HG03439 (cell line): ENCODE measurements at regions not wholly inside any gene's neighbourhood (a gene's known extent, or its start where the extent isn't known, plus 50 kb on each side); places are given as distances from the start of the nearest gene placed in this dataset.

Experiments used
- ATAC-seq: cut with Tn5 transposase; IDR thresholded peaks from one replicate; pipeline ENCODE4 v1.9.1; 2021; ENCODE audit warnings: mild to moderate bottlenecking, moderate library complexity; ENCODE audit not compliant: unreplicated experiment

DNA sequence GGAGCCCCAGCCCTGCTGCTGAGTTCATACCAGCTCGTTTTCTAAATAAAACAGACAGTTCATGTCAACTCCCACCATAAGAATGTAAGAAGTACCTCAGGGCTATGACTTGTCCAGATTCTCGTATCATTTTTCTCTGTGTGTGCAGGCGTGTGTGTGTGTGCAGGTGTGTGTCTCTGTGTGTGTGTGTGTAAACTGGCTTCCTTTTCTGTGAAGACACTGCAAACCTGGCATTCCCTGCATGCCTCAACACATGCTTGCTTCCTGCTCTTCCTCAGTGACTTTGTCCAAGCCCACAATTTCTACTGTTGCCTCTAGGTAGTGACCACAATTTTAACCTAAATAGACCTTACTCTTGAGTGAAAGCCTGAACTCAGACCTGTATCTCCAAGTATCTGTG is 879.0 kb downstream of the SLC4A3 start:
- ATAC-seq = no peak

DNA sequence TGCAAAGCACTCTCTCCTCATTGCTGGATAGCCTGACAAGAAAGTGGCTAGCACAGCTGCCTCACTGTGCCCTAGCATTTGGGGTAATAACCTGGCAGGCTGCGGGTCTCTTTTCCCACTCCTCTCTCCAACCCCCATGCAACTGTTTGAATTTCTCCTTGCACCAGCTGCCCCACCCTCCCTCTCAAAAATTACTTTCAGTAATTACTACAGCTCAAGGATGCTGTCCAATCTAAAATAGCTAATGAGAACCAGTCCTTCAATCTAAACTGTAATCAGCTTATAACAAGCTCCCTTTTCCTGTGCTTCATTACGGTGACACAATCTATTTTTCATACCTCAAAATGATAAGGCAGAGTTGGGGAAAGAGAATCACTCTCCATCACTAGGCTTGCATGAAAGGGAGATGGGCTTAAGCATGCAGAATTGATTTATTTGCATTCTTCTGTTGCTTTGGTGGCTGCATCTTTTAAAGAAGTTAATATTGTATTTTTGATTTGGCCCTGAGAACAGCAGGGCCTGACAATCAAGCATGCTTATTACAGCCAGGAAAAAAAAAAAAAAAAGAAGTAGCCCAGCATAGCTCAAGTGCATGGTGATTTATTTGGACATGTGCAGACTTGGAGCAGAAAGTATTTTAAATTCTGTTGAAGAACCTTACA is 881.8 kb downstream of the SLC4A3 start:
- no peak for ATAC-seq

DNA sequence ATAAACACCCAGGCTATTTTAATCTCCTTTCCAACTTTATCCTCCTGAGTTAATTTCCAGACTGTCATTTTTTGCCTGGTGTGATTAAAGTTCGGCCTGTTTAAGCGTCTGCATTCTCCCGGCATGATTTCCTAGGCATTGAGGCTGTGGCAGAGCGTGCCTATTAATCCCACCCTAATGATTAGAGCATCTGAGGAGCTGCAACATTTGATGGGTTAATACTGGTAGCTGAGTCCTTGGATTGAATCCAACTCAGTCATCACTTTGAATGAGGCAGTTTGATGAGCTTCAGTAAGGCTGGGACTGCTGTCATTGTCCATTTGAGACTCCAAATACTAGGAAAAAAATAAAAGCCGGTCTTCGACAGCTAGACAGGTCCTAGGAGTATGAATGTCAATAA is 882.5 kb downstream of the SLC4A3 start:
- no peak for ATAC-seq

DNA sequence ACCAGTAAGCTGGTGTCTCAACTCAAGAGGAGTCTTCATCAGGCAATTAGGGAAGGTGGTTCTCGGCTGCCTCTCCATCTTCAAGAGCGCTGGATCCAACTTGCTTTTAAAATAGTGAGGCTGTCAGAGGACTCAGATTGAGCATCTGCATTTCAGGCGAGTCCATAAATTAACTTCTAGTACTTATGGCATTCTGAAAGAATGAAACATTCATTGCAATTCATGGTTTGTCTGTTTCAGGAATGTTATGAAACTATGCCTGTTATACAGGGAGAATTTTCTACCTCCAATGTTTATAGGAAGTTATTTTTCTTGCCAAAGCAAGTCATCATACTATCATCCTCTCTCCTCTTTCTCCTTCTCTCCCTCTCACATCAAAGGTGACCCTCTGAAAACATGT is 883.2 kb downstream of the SLC4A3 start:
- no peak for ATAC-seq

DNA sequence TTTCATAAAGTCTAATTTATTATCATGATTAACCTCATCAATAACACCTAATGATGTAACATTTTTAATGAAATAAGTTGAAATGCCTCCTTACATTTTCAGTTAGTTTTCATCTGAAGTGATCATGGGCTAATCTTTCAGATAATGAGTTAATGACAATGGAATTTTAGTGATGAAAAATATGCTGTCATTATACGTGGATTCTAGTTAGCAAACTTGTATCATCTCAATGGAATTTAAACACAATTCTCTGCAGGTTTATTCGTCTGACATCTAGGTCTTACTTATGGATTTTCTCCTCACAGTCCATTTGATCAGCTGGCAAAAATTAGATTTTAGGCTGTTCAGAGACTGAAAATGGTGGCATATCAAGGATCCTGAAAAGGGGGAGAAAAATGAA is 885.0 kb downstream of the SLC4A3 start:
- ATAC-seq = no peak

DNA sequence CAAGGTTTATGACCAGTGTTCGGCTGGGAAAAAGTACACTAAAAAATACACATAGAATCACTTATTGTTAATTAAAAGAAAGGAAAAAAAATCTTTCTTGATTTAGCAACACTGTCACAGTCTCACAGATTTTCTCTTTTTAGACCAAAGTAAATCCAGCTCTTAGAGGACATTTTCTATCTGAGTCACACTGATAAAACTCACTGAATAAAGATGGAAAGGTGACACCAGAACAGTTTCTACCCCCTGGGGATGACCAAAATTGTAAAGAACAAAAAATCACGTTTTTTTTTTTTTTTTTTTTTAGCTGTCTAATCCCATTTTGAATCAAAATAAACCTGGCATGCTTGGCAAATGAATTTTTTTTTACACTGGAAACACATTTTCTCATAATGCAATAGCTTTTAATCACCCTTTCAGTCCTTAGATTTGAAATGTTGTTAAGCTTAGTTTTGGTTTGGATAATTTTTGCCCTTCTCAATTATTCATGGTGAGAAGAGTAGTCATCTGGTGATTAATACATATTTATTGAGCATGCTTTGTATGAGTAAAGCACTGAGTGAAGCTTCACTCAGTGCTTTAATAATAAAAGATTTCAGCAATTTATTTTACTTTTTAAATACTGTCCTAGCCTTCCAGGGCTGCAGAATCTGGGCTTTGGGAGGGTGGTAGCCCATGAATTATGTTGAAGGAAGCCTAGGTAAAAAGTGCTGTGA is 886.3 kb downstream of the SLC4A3 start:
- ATAC-seq = no peak

DNA sequence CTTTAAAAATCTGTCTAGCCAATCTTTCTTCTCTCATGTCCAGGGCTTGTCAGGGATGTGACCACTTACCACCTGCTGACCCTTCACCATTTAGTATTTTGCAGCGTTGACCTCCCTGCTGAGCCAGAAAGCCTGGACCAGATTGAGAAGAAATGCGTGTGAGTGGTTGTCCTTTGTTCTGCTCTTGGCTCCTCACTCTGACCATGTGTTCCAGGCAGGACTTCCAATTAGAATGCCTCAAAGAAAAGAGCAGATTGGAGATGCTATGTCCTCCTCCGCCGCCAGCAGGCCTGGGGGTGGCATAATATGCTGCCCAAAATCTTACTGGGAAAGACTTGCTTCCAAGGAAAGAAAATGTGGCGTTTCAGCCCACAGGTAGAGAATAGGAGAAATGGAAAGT is 894.1 kb downstream of the SLC4A3 start:
- no peak for ATAC-seq

DNA sequence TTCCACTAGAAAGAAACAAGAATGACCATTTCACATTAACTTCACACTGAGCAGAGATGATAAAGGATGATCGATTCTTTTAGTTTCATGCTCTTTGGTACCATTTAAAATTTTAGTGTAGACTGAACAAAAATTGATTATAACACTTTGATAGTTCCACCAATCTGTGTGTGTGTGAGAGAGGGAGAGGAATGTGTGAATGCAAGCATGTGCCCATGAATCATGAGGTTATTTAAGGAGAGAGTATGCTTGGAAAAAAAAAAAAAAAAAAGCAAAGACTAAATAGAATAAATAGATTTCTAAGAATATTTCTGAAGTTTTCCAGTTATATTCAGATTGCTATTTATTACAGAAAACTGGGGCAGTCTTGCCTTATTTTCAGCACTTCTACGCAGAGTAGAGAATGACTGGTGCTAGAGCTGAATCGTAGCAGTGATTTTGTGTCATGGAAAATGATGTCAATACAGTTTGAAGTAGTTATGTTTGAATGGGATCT is 900.8 kb downstream of the SLC4A3 start:
- no peak for ATAC-seq

DNA sequence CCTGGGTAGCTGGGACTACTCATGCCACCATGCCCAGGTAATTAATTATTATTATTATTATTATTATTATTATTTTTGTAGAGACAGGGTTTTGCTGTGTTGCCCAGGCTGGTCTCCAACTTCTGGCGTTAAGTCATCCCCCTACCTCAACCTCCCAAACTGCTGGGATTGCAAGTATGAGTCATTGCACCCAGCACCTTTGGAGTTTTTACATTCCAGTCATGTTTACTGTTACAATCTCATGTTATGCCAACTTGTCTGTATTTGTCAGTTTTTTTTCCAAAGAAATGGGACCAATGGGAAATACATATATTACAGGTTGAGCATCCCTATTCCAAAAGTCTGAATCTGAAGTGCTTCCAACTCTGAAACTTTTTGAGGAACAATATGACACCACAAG is 903.8 kb downstream of the SLC4A3 start:
- ATAC-seq = no peak

DNA sequence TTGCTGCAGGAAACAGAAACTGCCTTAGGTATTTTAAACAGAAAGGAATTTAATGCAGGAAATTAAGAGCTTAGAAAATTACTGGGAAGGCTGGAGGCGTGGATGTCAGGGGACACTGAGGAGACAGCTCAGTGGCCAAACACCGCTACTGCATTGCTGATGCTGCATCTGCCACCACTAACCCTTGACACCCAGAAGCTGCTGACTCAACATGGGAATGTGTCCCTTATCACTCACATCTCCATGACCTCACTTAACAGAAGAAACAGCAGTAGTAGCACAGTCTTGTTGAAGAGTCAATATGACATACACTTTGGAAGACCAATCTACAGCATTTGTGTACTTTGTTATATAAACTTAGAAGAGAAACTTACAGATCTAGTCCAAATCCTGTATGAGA is 906.1 kb downstream of the SLC4A3 start:
- peak; percentile 64 for ATAC-seq

DNA sequence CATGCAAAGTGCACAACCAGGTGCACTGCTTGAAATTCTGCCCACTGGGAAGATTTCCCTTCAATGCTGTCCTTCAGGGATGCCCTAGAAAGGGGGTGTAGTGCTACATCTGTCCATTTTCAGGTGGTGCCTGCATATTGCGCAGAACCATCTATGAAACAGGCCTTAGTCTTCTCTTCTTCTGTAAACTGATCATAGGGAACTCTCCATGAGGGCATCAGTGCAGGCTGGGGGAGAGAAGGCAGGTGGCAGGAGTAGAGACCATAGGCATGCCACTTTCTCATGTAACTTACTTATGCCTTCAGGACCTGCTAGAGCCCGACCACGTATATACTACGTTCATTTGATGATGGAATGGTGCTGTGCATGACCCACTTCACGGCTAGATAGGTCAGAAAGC is 912.1 kb downstream of the SLC4A3 start:
- no peak for ATAC-seq

DNA sequence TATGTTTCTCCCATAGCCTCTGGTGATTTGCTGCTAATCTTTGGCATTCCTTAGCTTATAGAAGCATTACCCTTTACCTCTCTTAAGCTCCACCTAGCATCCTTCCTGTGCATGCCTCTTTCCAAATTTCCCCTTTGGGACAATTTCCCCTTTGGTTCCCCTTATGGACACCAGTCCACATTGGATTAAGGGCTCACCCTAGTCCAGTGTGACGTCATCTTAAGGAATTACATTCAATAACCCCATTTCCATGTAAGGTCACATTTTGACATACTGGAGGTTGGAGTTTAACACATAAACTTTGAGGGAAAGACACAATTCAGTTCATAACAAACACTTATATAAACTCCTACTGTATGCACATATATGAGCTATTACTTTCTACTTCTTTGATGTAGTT is 916.6 kb downstream of the SLC4A3 start:
- no peak for ATAC-seq

DNA sequence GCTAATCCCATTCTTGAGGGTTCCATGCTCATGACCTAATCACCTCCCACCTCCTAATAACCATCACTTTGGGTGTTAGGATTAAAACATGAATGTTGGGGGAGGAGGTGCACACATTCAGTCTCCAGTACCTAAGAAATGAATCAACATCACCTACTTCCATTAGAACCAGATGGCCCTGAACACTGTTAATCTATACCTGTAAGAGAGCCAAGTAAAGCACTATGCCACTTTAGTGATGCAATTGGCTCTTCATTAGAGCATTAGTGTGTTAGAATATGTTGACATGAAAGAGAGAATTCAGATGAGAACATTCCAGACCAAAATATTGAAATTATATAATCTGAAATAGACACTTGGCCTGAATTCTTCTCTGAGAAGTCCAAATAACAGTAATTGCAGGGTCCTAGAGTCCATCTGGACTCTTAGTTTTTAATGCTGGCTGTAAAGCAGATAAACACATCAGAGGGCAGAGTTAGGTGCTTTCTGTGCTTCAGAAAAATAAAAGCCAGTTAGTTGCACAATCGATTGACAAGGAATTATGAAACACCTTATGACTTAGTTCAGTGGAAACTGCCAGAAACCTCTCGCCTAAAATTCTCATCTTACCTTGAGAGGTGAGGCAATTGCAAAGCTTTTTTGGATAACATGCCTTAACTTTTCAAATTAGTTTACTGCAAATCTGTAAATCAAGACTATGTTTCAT is 923.7 kb downstream of the SLC4A3 start:
- no peak for ATAC-seq

DNA sequence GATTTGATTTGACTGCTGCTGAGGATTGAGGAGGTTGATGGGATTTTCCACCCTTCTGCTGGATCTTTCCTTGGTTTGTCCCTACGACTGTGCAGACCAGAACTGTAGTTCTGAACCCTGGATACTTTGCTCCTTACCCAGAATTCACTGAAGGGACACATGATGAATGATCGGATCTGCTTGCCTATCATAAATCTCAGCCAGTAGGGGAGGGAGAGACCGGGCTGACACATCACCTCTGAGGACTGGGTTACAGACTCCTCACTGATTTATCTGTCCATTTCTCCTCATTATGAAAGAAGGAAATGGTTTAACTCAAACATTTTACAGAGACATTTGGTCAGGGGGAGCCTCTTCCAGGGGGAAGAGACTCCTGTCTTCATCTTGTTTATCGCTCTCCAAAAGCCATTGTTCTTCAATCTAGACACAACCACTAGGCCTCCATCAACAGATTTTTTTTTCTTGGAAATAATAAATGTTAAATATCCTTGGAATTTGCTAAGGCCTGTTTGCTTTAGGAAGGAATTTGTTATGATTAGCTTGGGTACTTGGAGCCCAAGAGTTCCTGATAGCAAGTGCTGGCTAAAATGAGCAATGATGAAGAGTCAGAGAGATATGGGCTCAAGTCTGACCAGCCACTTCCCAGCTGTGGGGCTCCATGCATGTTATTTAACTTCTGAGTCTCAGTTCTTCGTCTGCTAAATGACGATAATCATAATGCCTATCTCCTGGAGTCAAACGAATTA is 925.5 kb downstream of the SLC4A3 start:
- ATAC-seq = no peak

DNA sequence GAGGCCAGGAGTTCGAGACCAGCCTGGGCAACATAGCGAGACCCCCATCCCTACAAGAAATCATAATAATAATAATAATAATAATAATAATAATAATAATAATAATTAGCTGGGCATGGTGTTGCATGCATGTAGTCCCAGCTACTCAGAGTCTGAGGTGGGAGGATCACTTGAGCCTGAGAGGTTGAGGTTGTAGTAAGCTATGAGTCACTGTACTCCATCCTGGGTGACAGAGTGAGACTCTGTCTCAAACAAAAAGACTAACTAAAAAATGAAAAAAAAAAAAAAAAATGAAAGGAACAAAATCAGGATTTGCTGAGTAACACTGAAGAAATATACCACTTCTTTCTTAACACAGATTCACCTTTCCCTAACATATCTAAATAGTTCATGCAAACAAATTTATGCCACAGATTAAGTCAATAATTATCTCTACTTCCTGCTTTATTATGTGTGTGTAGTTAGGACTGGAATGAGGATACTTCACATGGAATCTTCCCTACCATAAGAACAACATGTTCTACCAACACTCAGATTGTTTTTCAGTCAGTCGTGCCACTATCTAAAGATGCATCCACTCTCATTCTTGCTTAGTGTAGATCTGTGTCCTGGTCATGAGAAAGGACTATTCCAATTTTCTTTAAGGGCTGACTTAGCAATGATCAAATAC is 928.7 kb downstream of the SLC4A3 start:
- ATAC-seq = no peak

DNA sequence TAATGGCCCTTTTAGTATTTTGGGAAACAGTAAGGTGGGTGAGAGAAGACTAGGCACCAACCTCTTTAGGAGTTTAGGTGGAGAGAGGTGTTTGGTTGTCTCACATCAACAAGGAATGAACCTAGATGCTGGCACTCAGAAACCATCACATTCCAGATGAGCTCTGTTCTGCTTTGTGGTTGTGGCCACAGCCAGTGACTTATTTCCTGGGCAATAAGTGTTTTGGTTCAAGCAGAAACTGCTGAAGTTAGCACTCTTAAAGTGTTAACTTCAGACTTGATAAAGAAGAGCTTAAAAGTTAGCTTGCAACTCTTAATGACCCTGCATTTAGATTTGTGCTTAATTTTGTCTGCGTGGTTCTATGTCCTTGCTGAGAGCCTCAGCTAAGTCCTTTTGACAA is 929.2 kb downstream of the SLC4A3 start:
- ATAC-seq = no peak

DNA sequence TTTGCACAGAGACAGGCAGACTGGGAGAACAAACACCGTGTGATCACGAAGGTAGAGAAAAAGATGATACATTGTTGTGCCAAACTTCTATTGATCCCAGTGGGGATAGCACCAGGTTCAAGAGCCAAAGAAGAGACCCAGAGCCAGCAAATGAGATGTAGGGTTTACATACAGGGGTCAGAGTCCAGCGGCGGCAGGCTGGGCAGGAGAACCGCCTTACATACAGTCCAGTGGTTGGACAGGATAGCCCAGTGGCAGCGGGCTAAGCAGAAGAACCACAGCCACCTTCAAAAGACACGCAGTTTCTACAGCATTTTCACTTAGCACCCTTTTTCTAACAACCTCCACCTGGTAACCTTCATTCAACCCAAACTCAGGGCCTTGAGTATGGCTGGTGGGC is 932.8 kb downstream of the SLC4A3 start:
- no peak for ATAC-seq

DNA sequence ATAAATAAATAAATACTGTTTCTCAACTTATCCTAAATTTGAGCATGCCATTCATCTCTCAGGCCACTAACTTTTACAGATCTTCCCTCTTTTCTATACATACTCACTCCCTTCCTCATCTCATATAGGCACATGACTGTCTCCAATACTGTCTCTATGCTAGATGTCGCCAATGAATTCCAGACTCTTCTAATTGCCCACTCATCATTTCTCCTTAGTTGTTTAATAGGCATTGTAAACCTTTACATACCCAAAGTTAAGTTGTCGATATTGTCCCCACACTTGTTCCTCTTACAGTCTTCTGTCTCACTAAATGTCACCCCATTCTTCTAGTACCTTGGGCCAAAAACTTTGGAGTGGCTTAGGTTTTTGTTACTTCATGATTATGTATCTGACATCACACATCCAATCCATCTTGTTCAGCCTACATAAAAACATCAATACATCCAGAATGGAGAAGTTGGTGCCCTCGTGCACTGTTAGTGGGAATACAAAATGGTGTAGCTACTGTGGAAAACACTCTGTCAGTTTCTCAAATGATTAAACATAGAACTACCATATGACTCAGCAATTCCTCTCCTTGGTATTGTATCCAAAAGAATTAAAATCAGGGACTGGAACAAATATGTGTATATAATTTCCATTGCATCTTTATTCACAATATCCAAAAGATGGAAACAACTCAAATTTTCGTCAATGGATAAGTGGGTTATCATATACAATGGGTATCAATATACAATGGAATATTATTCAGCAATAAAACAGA is 935.1 kb downstream of the SLC4A3 start:
- no peak for ATAC-seq

DNA sequence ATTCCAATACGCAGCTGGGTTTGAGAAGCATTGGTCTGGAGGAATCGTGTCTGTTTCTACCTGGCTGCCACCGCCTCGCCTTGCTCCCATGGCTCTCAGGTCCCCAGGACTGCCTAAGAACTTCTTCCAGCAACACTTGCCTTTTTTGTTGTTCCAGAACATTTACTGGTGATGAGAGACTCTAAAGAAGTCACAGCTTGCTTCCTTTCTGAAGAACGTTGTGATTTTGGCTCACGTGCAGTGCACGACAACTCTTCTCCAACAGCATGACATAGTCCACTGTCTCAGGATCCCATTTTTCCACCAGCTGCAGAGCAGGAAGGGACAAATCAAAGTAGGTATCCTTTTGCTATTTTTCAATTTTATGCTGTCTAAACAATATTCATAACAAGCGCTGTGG is 940.9 kb downstream of the SLC4A3 start:
- ATAC-seq = no peak
